ENCODE measurements at regions not wholly inside any gene's neighbourhood (a gene's known extent, or its start where the extent isn't known, plus 50 kb on each side); places are given as distances from the start of the nearest gene placed in this dataset.

DNA sequence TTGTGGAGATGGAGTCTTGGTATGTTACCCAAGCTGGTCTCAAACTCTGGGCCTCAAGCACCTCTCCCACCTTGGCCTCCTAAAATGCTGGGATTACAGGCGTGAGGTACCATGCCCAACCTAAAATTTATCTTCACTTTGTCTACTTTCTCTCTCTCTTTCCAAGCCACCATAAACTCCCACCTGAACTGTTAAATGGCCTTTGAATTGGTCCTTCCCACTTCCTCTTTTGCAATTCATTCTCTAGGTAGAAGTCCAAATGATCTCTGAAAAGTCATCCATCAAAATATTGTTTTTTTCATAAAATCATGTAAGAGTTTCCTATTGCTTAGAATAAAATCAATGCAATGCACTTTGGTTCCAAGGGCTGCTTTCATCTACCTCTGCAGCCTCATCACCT, 90.1 kb upstream of the CELF2 start:
- TF ChIP-seq CTCF (IDR thresholded peaks at IDR 0.05; ENCODE audit: extremely low read depth in 1 of 2, insufficient read depth in 1 of 2, low read depth in 1 of 2, low read length in 2 of 2) (no peak), POLR2A (IDR thresholded peaks at IDR 0.05; ENCODE audit: low read depth, low read length) (no peak), POLR2AphosphoS5 (IDR thresholded peaks at IDR 0.05; ENCODE audit: insufficient read depth, low read depth, low read length) (no peak), EZH2 (IDR thresholded peaks at IDR 0.05; ENCODE audit: borderline replicate concordance, low read depth, low read length, severe bottlenecking) (no peak), GATA2 (IDR thresholded peaks at IDR 0.05; ENCODE audit: insufficient read depth, insufficient read length, low read depth, low read length) (no peak), MYC (IDR thresholded peaks at IDR 0.05; ENCODE audit: low read depth, low read length) (no peak)

Measured in endothelial cell of umbilical vein (primary cell).